T-helper 1 cell treated with Interleukin-12 subunit alpha and Interleukin-12 subunit beta and Interleukin-4 antibody, amounts not matched to agents 30 ng/mL and 1 ng/mL, for 36 hours (primary cell): ENCODE measurements at regions not wholly inside any gene's neighbourhood (a gene's known extent, or its start where the extent isn't known, plus 50 kb on each side); places are given as distances from the start of the nearest gene placed in this dataset.

Source experiments
- intact Hi-C: fragments of 100-400 bp; cut with micrococcal nuclease; formaldehyde crosslinking; loops from one replicate; pipeline ENCODE4 v1.15.1; 2024

- intact Hi-C loops, result no loop called here
Observed at GRCh38 chr6:6704103-6705060, 115.9 kb downstream of the LY86 start.

- intact Hi-C loops, result no loop called here
Observed at GRCh38 chr6:6705061-6705425, 116.5 kb downstream of the LY86 start.

- intact Hi-C loops, result no loop called here
Observed at GRCh38 chr6:6705915-6706675, 117.6 kb downstream of the LY86 start.

- intact Hi-C loops, result no loop called here
Observed at GRCh38 chr6:6707143-6707542, 118.6 kb downstream of the LY86 start.

GRCh38 chr6:6709106-6709505, 120.6 kb downstream of the LY86 start:
- intact Hi-C loops, result no loop called here

GRCh38 chr6:6711031-6711785, 122.7 kb downstream of the LY86 start:
- intact Hi-C loops, result no loop called here

GRCh38 chr6:6711832-6712448, 123.4 kb downstream of the LY86 start:
- intact Hi-C loops, result no loop called here

- intact Hi-C loops, result no loop called here
Observed at GRCh38 chr6:6712449-6713403, 124.2 kb downstream of the LY86 start.

GRCh38 chr6:6713657-6714056, 125.1 kb downstream of the LY86 start:
- intact Hi-C loops, result no loop called here

GRCh38 chr6:6714118-6714897, 125.8 kb downstream of the LY86 start:
- intact Hi-C loops, result no loop called here

- intact Hi-C loops, result no loop called here
Observed at GRCh38 chr6:6714953-6715352, 126.4 kb downstream of the LY86 start.

GRCh38 chr6:6715465-6715864, 126.9 kb downstream of the LY86 start:
- intact Hi-C loops, result no loop called here

GRCh38 chr6:6716998-6717763, 128.7 kb downstream of the LY86 start:
- intact Hi-C loops, result no loop called here

GRCh38 chr6:6717953-6718352, 129.4 kb downstream of the LY86 start:
- intact Hi-C loops, result no loop called here

- intact Hi-C loops, result no loop called here
Observed at GRCh38 chr6:6721606-6722005, 133.1 kb downstream of the LY86 start.

- intact Hi-C loops, result no loop called here
Observed at GRCh38 chr6:6722195-6722594, 133.7 kb downstream of the LY86 start.

GRCh38 chr6:6723361-6723760, 134.8 kb downstream of the LY86 start:
- intact Hi-C loops, result no loop called here

- intact Hi-C loops, result loop anchor here (1.0 kb wide), 3 partner anchors 47 to 519 kb away; no protein-coding TSS in a partner anchor
Observed at GRCh38 chr6:6723921-6724538, 135.5 kb downstream of the LY86 start.
